Adrenal gland (tissue), 9 donors: ENCODE measurements at regions not wholly inside any gene's neighbourhood (a gene's known extent, or its start where the extent isn't known, plus 50 kb on each side); places are given as distances from the start of the nearest gene placed in this dataset.
A peak's percentile ranks its signal among the peaks of the same experiment; 100 is the strongest.

Experiments
- DNase-seq, 7 donors: peaks; one replicate each; pipeline ENCODE4 v3.0.0-alpha.2; 2019 to 2020
- H3K27ac ChIP-seq, 5 donors: fragments of 200-600 bp; sonication (generic) in 4 of 5; 1 replicate in 3 of 5; 2 replicates in 2 of 5; pipeline versions ENCODE4 v1.5.1 to v1.8.0; 2016 to 2020; ENCODE audit warnings: mild to moderate bottlenecking in 1 of 5
- H3K27me3 ChIP-seq: fragments of 200-600 bp; 2 replicates; pipeline ENCODE4 v1.8.0; 2021
- H3K36me3 ChIP-seq, 2 donors: fragments of 200-600 bp; replicated peaks in 1 of 2; 1 replicate in 1 of 2; 2 replicates in 1 of 2; pipeline versions ENCODE4 v1.5.1 to v1.8.0; 2018 to 2022
- H3K4me1 ChIP-seq, 2 donors: fragments of 200-600 bp; replicated peaks in 1 of 2; 1 replicate in 1 of 2; 2 replicates in 1 of 2; pipeline versions ENCODE4 v1.5.1 to v1.8.0; 2018 to 2021
- H3K4me3 ChIP-seq, 4 donors: fragments of 200-600 bp; sonication (generic) in 3 of 4; one replicate each; pipeline ENCODE4 v1.5.1; 2016 to 2018
- H3K9me3 ChIP-seq, 3 donors: fragments of 200-600 bp; sonication (generic) in 1 of 3; replicated peaks in 1 of 3; 1 replicate in 2 of 3; 2 replicates in 1 of 3; pipeline versions ENCODE4 v1.5.1 to v1.8.0; 2016 to 2021
- CTCF ChIP-seq, 6 experiments: fragments of 450-650 bp in 4 of 6; fragments of 200-600 bp in 2 of 6; sonication (generic) in 1 of 6; IDR thresholded peaks; 1 replicate in 5 of 6; 2 replicates in 1 of 6; pipeline versions ENCODE4 v1.5.1 to v1.8.0; 2016 to 2021; ENCODE audit warnings: antibody characterized with exemption in 6 of 6, mild to moderate bottlenecking in 2 of 6, moderate library complexity in 1 of 6
- POLR2A ChIP-seq, 2 donors: fragments of 450-650 bp; IDR thresholded peaks; one replicate each; pipeline ENCODE4 v1.6.1; 2017; ENCODE audit warnings: antibody characterized with exemption in 2 of 2, mild to moderate bottlenecking in 2 of 2, moderate library complexity in 1 of 2
- WGBS, 4 donors: extraction: QIAGEN DNeasy Blood & Tissue Kit in 2 of 4; methylation state at CpG; one replicate each; pipeline versions ENCODE4 v1.1.5 to v1.1.7; 2013 to 2017; 5-methylcytosine and 5-hydroxymethylcytosine counted together
- intact Hi-C, 2 donors: fragments of 100-400 bp; cut with DNase I; formaldehyde crosslinking; loops; one replicate each; pipeline versions ENCODE4 v1.14.1 to v1.15.0; 2022 to 2023
- donor health status: healthy with polysubstance abuse.
- donor health status: Bipolar disorder and iron deficiency.
- donor health status: DM: yes; HTN: yes; CAD: no.
- donor health status: DM: no; HTN: no; CAD: no.
- donor health status: DM: no; HTN: no; CAD: no.

GRCh38 chr15:69606144-69606543, 153.5 kb downstream of the RPLP1 start:
- TF ChIP-seq CTCF (IDR thresholded peaks at IDR 0.05) (no peak), POLR2A (IDR thresholded peaks at IDR 0.05) (no peak)
- no peak overlapping the region for H3K27ac ChIP-seq
- intact Hi-C loops: no loop called here
- H3K27me3 ChIP-seq: no peaks in the 10 kb centered on the region
- 66 to 78% (median 72%) methylated on average over 5 of the region's 5 CpGs for WGBS, 4 donors
- no peaks in the 10 kb centered on the region for H3K4me1 ChIP-seq
- H3K36me3 ChIP-seq: no peaks in the 10 kb centered on the region
- H3K4me3 ChIP-seq: no peak overlapping the region
- DNase-seq: no peak
- no peaks in the 10 kb centered on the region for H3K9me3 ChIP-seq

DNA sequence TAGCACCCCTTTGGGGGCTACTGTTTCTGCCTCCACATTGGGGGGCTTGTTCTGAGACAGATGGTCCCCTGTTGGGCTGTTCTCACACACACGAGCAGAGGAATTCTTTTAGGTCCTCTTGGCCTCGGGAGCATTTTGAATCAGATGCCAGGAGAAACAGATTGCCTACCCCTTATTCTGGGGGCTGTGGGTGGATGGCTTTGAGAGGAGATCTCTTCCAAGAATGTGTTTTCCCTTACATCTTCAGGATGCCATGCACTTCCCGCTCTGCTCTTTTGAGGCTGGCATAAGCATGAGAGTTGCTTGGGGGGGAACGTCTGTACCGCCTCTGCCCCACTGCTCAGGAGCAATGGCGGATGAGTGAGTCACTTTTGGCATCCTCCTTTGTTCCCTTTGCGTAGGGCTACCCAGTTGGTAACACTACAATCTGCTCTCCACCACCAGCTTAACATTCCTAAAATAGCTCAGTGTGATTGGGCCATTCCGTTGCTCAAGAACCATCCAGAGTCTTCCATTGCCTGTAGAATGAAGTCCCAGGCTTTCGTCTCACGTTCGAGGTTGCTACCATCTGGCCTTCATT, 154.4 kb downstream of the RPLP1 start:
- Histone ChIP-seq H3K4me1 (no peaks in the 10 kb centered on the region), H3K4me3 (no peak overlapping the region), H3K36me3 (no peaks in the 10 kb centered on the region), H3K27me3 (no peaks in the 10 kb centered on the region), H3K9me3 (no peaks in the 10 kb centered on the region), H3K27ac (no peak overlapping the region)
- intact Hi-C loops: no loop called here
- WGBS, 4 donors: 74 to 84% (median 80%) methylated on average over 8 to 11 of the region's 11 CpGs
- no peak for DNase-seq
- no peak for TF ChIP-seq CTCF (IDR thresholded peaks at IDR 0.05)
- no peak for TF ChIP-seq POLR2A (IDR thresholded peaks at IDR 0.05)

GRCh38 chr15:69608661-69609060, 156.0 kb downstream of the RPLP1 start:
- no peak overlapping the region for H3K4me3 ChIP-seq
- no peak for DNase-seq
- no peaks in the 10 kb centered on the region for H3K36me3 ChIP-seq
- H3K4me1 ChIP-seq: no peaks in the 10 kb centered on the region
- no peak overlapping the region for H3K27ac ChIP-seq
- WGBS, 4 donors: 67 to 74% (median 72%) methylated on average over 4 of the region's 4 CpGs
- no peaks in the 10 kb centered on the region for H3K27me3 ChIP-seq
- H3K9me3 ChIP-seq: no peaks in the 10 kb centered on the region
- intact Hi-C loops: no loop called here
- no peak for TF ChIP-seq POLR2A (IDR thresholded peaks at IDR 0.05)

DNA sequence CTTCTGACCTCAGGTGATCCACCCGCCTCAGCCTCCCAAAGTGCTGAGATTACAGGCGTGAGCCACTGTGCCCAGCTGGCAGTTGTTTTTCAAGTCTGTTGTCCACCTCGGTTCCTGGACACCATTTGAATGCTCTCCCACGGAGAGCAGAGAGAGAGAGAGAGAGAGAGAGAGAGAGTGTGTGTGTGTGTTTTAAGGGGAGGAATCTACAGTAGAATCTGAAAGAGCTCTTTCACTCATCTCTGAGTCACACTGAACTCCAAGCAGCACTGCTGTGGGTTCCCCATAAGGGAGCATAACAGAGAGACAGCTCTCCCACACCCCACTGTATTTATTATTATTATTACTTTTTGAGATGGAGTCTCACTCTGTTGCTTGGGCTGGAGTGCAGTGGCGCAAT, 156.6 kb downstream of the RPLP1 start:
- no peak for TF ChIP-seq POLR2A (IDR thresholded peaks at IDR 0.05)
- TF ChIP-seq CTCF (IDR thresholded peaks at IDR 0.05): no peak
- peak in 2 of 7 donors; percentile 8 to 21 for DNase-seq
- Histone ChIP-seq H3K4me1 (no peaks in the 10 kb centered on the region), H3K9me3 (no peaks in the 10 kb centered on the region), H3K27me3 (no peaks in the 10 kb centered on the region), H3K27ac (no peak overlapping the region), H3K36me3 (no peaks in the 10 kb centered on the region), H3K4me3 (no peak overlapping the region)
- 57 to 63% (median 60%) methylated on average over 5 of the region's 5 CpGs for WGBS, 4 donors
- intact Hi-C loops: no loop called here

DNA sequence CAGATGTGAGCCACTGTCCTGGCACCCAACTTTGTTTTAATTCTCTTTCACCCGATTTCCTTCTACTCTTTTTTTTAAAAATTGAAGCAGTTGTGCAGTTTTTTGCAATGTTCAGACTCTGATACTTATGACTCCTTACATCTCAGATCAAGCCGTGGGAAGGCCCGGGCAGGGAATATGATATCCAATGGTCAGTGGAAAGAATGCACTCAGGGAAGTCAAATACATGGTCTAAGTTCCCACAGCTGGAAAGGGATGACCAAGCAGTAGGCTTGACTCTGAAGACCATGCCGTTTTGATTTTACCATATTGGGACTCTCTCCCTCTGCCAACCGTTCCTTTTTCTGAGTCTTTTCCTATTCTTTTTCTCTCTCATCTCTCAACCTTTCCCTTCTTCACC, 157.2 kb downstream of the RPLP1 start:
- no peak overlapping the region for H3K27ac ChIP-seq
- TF ChIP-seq POLR2A (IDR thresholded peaks at IDR 0.05) (no peak), CTCF (IDR thresholded peaks at IDR 0.05) (no peak)
- H3K36me3 ChIP-seq: no peaks in the 10 kb centered on the region
- DNase-seq: peak in 1 of 7 donors; percentile 3
- peaks cover 1% of the 10 kb centered on the region for H3K27me3 ChIP-seq
- H3K9me3 ChIP-seq: no peaks in the 10 kb centered on the region
- no peak overlapping the region for H3K4me3 ChIP-seq
- 80 to 85% (median 83%) methylated on average over 5 of the region's 5 CpGs for WGBS, 4 donors
- intact Hi-C loops: no loop called here
- H3K4me1 ChIP-seq: no peaks in the 10 kb centered on the region
